GM12892 (cell line): ENCODE measurements at regions not wholly inside any gene's neighbourhood (a gene's known extent, or its start where the extent isn't known, plus 50 kb on each side); places are given as distances from the start of the nearest gene placed in this dataset.

Source experiments
- POLR2AphosphoS5 ChIP-seq: IDR thresholded peaks from 2 replicates; pipeline ENCODE4 v1.6.1; 2011; ENCODE audit warnings: low read depth, low read length, control low read depth
- TAF1 ChIP-seq: IDR thresholded peaks from 2 replicates; pipeline ENCODE4 v1.6.1; 2011; ENCODE audit warnings: low read depth, mild to moderate bottlenecking, control low read depth, low read length, borderline replicate concordance

DNA sequence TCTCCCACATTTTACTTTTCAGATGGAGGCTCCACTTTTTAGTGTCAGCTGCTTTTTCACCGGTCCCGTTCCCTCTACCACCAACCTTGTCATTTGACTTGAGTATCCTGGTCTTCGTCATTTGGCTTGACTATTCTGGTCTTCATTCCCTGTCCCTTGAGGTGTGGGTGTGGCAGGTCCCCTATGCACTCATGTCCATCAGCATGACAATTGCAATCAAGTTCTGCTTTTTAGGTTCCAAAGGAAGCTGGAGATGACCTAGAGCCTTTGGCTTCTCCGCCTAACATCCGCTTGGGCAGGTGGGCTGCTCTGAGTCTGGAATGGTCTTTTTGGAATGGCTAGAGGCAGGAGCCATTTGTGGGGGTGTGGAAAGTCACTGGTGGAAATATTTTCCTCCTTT is 99.8 kb upstream of the MLN start:
- no peak for TF ChIP-seq TAF1
- no peak for TF ChIP-seq POLR2AphosphoS5
